Mesothelial cell of epicardium (in vitro differentiated cells): ENCODE measurements at regions not wholly inside any gene's neighbourhood (a gene's known extent, or its start where the extent isn't known, plus 50 kb on each side); places are given as distances from the start of the nearest gene placed in this dataset.

ENCODE experiments used
- DNase-seq, 2 experiments: peaks; one replicate each; pipeline ENCODE4 v3.0.0; 2021; ENCODE audit warnings: low spot score in 2 of 2; ENCODE audit not compliant: unreplicated experiment in 2 of 2
- H3K27ac Mint-ChIP-seq: 2 replicates; pipeline ENCODE4 v1.8.0; 2021; ENCODE audit warnings: mixed read lengths
- H3K27me3 Mint-ChIP-seq: 2 replicates; pipeline ENCODE4 v1.8.0; 2021; ENCODE audit warnings: low read depth, mixed read lengths
- H3K36me3 Mint-ChIP-seq: 2 replicates; pipeline ENCODE4 v1.8.0; 2021; ENCODE audit warnings: mixed read lengths
- H3K4me1 Mint-ChIP-seq: 2 replicates; pipeline ENCODE4 v1.8.0; 2021; ENCODE audit warnings: mixed read lengths
- H3K4me3 Mint-ChIP-seq: 2 replicates; pipeline ENCODE4 v1.8.0; 2021; ENCODE audit warnings: mild to moderate bottlenecking, moderate library complexity, mixed read lengths
- H3K9me3 Mint-ChIP-seq: 2 replicates; pipeline ENCODE4 v1.8.0; 2021; ENCODE audit warnings: mixed read lengths
- TF ChIP-seq, protein P1 (sequence below): fragments of 200-600 bp; sonication (generic); IDR thresholded peaks from one replicate; pipeline ENCODE4 v1.5.0; 2021; ENCODE audit warnings: antibody characterized with exemption; ENCODE audit not compliant: unreplicated experiment

DNA sequence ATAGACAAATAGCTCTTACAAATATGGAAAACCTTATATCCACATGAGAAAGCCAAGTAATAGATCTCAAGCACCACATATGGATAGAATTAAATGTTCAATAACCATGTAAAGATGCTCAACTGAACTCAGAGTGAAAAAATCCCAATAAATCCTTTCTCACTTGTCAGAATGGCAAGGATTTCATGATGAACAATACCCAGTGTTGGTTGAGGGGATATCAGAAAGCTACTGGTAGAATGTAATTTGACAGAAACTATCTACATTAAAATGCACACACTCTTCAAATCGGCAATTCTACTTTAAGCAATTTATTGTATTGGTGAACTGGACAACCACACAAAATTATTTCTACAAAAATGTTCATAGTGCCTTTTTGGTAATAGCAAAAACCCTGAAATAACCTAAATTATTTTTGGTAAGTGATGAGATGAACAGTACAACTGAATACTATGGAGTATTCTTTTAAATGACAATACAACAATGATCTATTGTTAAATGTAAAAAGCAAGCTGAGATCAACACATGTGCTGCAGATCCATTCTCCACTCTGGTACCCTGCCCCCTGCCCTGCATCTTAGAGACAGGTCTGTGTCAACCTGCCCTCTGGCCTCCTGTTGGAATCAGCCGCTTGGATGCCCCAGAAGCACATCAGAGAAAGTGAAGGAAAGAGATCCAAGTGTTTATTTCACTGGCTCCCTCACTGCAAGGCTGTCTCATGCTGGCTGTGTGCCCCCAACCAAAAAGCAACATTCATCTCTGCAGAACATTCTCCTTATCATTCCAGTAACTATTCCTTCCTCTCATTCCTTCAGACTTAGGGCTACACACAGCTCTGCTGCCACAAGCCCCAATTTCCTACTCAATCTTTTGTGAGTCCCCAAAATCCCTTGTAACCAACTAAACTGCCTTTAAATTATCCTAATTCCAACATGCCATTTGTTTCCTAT, 442.5 kb downstream of the LRATD1 start:
- no peak for DNase-seq
- no peaks in the 10 kb centered on the region for H3K36me3 Mint-ChIP-seq
- no peak overlapping the region for H3K4me3 Mint-ChIP-seq
- no peaks in the 10 kb centered on the region for H3K4me1 Mint-ChIP-seq
- H3K27ac Mint-ChIP-seq: no peak overlapping the region
- no peaks in the 10 kb centered on the region for H3K9me3 Mint-ChIP-seq
- peaks cover 21% of the 10 kb centered on the region for H3K27me3 Mint-ChIP-seq
- TF ChIP-seq, protein P1, sequence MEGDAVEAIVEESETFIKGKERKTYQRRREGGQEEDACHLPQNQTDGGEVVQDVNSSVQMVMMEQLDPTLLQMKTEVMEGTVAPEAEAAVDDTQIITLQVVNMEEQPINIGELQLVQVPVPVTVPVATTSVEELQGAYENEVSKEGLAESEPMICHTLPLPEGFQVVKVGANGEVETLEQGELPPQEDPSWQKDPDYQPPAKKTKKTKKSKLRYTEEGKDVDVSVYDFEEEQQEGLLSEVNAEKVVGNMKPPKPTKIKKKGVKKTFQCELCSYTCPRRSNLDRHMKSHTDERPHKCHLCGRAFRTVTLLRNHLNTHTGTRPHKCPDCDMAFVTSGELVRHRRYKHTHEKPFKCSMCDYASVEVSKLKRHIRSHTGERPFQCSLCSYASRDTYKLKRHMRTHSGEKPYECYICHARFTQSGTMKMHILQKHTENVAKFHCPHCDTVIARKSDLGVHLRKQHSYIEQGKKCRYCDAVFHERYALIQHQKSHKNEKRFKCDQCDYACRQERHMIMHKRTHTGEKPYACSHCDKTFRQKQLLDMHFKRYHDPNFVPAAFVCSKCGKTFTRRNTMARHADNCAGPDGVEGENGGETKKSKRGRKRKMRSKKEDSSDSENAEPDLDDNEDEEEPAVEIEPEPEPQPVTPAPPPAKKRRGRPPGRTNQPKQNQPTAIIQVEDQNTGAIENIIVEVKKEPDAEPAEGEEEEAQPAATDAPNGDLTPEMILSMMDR: no peak

DNA sequence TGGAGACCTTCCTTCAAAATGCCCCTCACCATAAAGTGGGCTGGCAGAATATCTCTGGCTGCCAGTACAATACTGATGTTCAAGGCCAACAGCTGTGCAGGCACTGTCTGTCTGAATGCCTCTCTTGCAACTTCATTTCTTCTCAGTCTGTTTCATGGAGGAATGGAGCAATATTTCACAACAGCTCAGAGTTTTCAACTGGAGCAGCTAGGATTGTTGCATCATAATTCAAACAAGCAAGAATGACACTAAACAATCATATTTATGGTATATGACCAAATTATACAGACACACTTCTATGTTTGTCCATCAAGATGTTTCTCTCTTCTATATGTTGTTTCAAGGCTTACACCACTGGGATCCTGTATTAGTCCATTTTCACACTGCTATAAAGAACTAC, 444.2 kb downstream of the LRATD1 start:
- DNase-seq: no peak
- no peaks in the 10 kb centered on the region for H3K4me1 Mint-ChIP-seq
- TF ChIP-seq, protein P1: no peak
- peaks cover 5% of the 10 kb centered on the region for H3K9me3 Mint-ChIP-seq
- peaks cover 37% of the 10 kb centered on the region for H3K27me3 Mint-ChIP-seq
- no peak overlapping the region for H3K4me3 Mint-ChIP-seq
- H3K36me3 Mint-ChIP-seq: no peaks in the 10 kb centered on the region
- H3K27ac Mint-ChIP-seq: no peak overlapping the region

- no peaks in the 10 kb centered on the region for H3K36me3 Mint-ChIP-seq
- DNase-seq: no peak
- no peak overlapping the region for H3K4me3 Mint-ChIP-seq
- H3K9me3 Mint-ChIP-seq: peaks cover 5% of the 10 kb centered on the region
- H3K27me3 Mint-ChIP-seq: peaks cover 37% of the 10 kb centered on the region
- H3K27ac Mint-ChIP-seq: no peak overlapping the region
- peaks cover 5% of the 10 kb centered on the region for H3K4me1 Mint-ChIP-seq
- TF ChIP-seq, protein P1: no peak
These were observed 448.8 kb downstream of the LRATD1 start for GRCh38 chr2:15081356-15081755.

- H3K4me1 Mint-ChIP-seq: peaks cover 5% of the 10 kb centered on the region
- H3K36me3 Mint-ChIP-seq: no peaks in the 10 kb centered on the region
- no peak overlapping the region for H3K4me3 Mint-ChIP-seq
- no peak for DNase-seq
- TF ChIP-seq, protein P1: no peak
- no peak overlapping the region for H3K27ac Mint-ChIP-seq
- peaks cover 33% of the 10 kb centered on the region for H3K27me3 Mint-ChIP-seq
- H3K9me3 Mint-ChIP-seq: peaks cover 5% of the 10 kb centered on the region
These were observed 449.9 kb downstream of the LRATD1 start for GRCh38 chr2:15082105-15083058.

GRCh38 chr2:15084826-15085489, 452.4 kb downstream of the LRATD1 start:
- peaks cover 5% of the 10 kb centered on the region for H3K4me1 Mint-ChIP-seq
- peaks cover 25% of the 10 kb centered on the region for H3K27me3 Mint-ChIP-seq
- H3K27ac Mint-ChIP-seq: no peak overlapping the region
- peaks cover 5% of the 10 kb centered on the region for H3K9me3 Mint-ChIP-seq
- no peak for DNase-seq
- H3K4me3 Mint-ChIP-seq: no peak overlapping the region
- no peaks in the 10 kb centered on the region for H3K36me3 Mint-ChIP-seq
- TF ChIP-seq, protein P1: no peak
